Kidney (tissue), 13 donors: ENCODE measurements at regions not wholly inside any gene's neighbourhood (a gene's known extent, or its start where the extent isn't known, plus 50 kb on each side); places are given as distances from the start of the nearest gene placed in this dataset.
A peak's percentile ranks its signal among the peaks of the same experiment; 100 is the strongest.

Experiments used
- DNase-seq, 5 donors: peaks; one replicate each; pipeline ENCODE4 v3.0.0-alpha.2; 2013 to 2020
- FAIRE-seq: peaks from 2 replicates; lab custom pipeline; 2012; peaks lifted over from hg19 to GRCh38; lab: Jason Lieb, UNC
- H3K27ac ChIP-seq, 2 donors: one replicate each; pipeline ENCODE4 v1.7.0; 2013; ENCODE audit warnings: low read depth in 2 of 2, low read length in 2 of 2, inconsistent platforms in 1 of 2
- H3K27me3 ChIP-seq: one replicate; pipeline ENCODE4 v1.7.1; 2013; ENCODE audit warnings: low read length, inconsistent platforms; ENCODE audit not compliant: control insufficient read depth, insufficient read depth
- H3K36me3 ChIP-seq, 3 donors: one replicate each; pipeline versions ENCODE4 v1.7.0 to v1.7.1; 2013; ENCODE audit warnings: low read length in 3 of 3, control low read depth in 1 of 3, inconsistent platforms in 1 of 3; ENCODE audit not compliant: insufficient read depth in 3 of 3, control insufficient read depth in 2 of 3
- H3K4me1 ChIP-seq, 3 donors: one replicate each; pipeline versions ENCODE4 v1.7.0 to v1.7.1; 2013; ENCODE audit warnings: low read length in 3 of 3, inconsistent platforms in 1 of 3, low read depth in 1 of 3; ENCODE audit not compliant: control insufficient read depth in 2 of 3, insufficient read depth in 2 of 3
- H3K4me3 ChIP-seq, 3 donors: one replicate each; pipeline versions ENCODE4 v1.7.0 to v1.8.1; 2013; ENCODE audit warnings: low read length in 3 of 3, control low read depth in 1 of 3, inconsistent platforms in 1 of 3
- H3K9ac ChIP-seq, 3 donors: one replicate each; pipeline versions ENCODE4 v1.7.0 to v1.7.1; 2013; ENCODE audit warnings: low read length in 3 of 3, control low read depth in 1 of 3, inconsistent platforms in 1 of 3
- H3K9me3 ChIP-seq, 3 donors: one replicate each; pipeline versions ENCODE4 v1.7.0 to v1.7.1; 2013; ENCODE audit warnings: low read length in 3 of 3, control low read depth in 1 of 3, inconsistent platforms in 1 of 3; ENCODE audit not compliant: control insufficient read depth in 2 of 3, insufficient read depth in 1 of 3
- CTCF ChIP-seq: IDR thresholded peaks from 3 replicates; pipeline ENCODE4 v1.5.1; 2012; ENCODE audit warnings: mild to moderate bottlenecking, moderate library complexity, borderline replicate concordance; ENCODE audit not compliant: insufficient read depth; ENCODE audit errors: extremely low read depth
- intact Hi-C: fragments of 100-400 bp; cut with DNase I; formaldehyde crosslinking; loops from one replicate; pipeline ENCODE4 v1.11.1; 2022
- donor health status: control.
- donor health status: control.
- donor health status: control.
- donor health status: control.
- donor health status: control.
- donor health status: DM: yes; HTN: yes; CAD: no.
- donor health status: Normal renal cell carcinoma (clear cell type).

DNA sequence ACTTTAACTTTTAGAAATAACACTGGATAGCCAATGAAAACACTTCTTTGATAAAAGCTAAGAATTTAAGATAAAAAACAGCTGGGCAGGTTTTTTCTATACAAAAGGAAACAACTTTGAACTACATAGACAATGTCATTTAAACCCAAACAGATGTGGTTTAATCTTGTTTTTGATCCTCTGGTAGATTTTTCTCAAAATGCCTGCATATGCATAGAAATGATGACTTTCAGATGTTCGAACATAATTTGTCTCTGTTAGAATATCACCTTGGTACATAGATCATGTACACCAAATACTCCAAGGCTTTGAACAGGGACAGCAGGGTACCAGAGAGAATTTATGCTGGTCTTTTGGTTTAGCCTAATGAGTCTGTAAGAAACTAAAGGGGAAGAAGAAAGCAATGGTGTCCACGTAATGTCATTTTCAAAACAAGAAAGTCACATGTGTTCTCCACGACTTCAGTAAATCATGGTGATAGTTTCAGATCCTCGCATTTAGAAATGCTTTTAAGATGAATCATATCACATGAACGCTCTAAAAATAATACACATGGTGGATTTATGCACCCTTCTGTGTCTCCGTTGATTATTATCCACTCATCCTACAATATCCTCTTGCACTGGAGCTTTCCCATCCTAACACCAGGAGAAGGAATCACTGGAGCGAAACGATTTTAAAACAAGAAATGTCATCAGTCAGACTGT lies 160.1 kb upstream of the PDZRN3 start:
- intact Hi-C loops = no loop called here
- H3K27me3 ChIP-seq = no peaks in the 10 kb centered on the region
- FAIRE-seq (no peak), DNase-seq (peak in 1 of 5 donors; percentile 25)
- H3K27ac ChIP-seq = no peak overlapping the region
- no peak overlapping the region for H3K9ac ChIP-seq
- no peaks in the 10 kb centered on the region for H3K4me1 ChIP-seq
- TF ChIP-seq CTCF = no peak
- no peaks in the 10 kb centered on the region for H3K36me3 ChIP-seq
- H3K9me3 ChIP-seq = no peaks in the 10 kb centered on the region
- H3K4me3 ChIP-seq = no peak overlapping the region

DNA sequence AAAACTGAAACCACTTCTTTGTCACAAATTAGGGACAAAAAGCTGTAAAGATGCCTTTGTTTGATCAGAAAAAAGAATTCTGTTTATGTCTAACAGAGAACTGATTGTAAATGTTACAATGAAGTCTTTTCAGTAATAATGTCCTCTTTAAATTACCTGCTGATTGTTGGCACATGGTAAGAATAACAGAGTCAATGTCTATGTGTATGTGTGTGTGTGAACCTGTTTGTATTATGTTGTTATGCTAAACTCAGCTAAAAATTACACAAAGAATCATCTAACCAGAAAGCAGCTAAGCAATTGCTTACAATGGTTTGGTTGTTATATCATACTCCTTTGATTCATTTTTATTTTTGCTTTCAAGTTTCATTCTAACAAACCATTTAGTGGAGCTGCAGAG lies 159.1 kb upstream of the PDZRN3 start:
- intact Hi-C loops = no loop called here

DNA sequence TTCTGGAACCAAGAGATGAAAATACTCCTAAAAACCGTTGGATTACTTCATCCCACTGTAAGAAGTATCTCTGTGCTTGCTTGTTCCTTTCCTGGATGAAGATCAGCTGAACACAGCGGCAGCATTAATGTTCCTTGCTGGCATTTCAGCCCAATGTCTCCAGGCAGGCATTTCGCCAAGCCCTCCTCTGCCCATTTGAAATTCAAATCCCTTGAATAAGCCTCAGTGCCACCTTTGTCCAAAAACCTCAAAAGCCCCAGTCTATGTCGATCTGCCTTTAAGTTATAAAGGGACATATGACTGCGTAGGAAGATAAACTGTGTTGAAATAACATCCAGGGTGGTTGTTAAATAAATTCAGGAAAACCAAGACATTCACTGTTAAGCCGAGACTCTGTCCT lies 156.8 kb upstream of the PDZRN3 start:
- FAIRE-seq = no peak
- H3K9ac ChIP-seq = no peak overlapping the region
- no peak overlapping the region for H3K4me3 ChIP-seq
- no peak for TF ChIP-seq CTCF
- no peak for DNase-seq
- intact Hi-C loops = no loop called here
- H3K27ac ChIP-seq = no peak overlapping the region
- H3K27me3 ChIP-seq = no peaks in the 10 kb centered on the region
- H3K4me1 ChIP-seq = no peaks in the 10 kb centered on the region
- H3K9me3 ChIP-seq = no peaks in the 10 kb centered on the region
- H3K36me3 ChIP-seq = no peaks in the 10 kb centered on the region

More for the DNA sequence above, 159.1 kb upstream of the PDZRN3 start:
- no peaks in the 10 kb centered on the region for H3K27me3 ChIP-seq
- no peak overlapping the region for H3K4me3 ChIP-seq
- H3K4me1 ChIP-seq = no peaks in the 10 kb centered on the region
- no peak overlapping the region for H3K9ac ChIP-seq
- no peaks in the 10 kb centered on the region for H3K9me3 ChIP-seq
- FAIRE-seq = no peak
- H3K27ac ChIP-seq = no peak overlapping the region
- no peaks in the 10 kb centered on the region for H3K36me3 ChIP-seq
- DNase-seq = no peak
- no peak for TF ChIP-seq CTCF

DNA sequence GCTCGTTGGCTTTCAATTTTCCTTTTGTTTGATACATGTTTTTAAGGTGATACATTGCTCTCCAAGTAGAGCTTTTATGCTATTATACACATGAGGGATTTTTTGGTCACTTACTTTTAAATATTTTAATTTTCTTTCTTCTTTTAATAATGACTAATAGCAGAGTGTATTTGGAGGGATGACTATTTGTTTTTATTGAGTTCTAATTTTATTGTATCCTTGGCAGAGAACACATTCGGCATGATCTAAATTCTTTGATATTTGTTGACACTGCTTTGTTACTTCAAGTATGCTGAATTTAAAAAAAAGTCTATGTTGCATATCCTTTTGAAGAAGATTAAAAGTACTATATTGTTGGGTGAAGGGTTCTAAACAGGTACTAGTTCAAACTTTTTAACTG lies 149.9 kb upstream of the PDZRN3 start:
- H3K4me1 ChIP-seq = no peaks in the 10 kb centered on the region
- DNase-seq = no peak
- H3K4me3 ChIP-seq = no peak overlapping the region
- intact Hi-C loops = no loop called here
- H3K9ac ChIP-seq = no peak overlapping the region
- TF ChIP-seq CTCF = no peak
- H3K27me3 ChIP-seq = no peaks in the 10 kb centered on the region
- no peaks in the 10 kb centered on the region for H3K9me3 ChIP-seq
- no peak overlapping the region for H3K27ac ChIP-seq
- H3K36me3 ChIP-seq = no peaks in the 10 kb centered on the region
- FAIRE-seq = no peak
